K562 (cell line): ENCODE measurements at regions not wholly inside any gene's neighbourhood (a gene's known extent, or its start where the extent isn't known, plus 50 kb on each side); places are given as distances from the start of the nearest gene placed in this dataset.

ENCODE experiments used
- HDAC1 ChIP-seq, 2 experiments: fragments of 450-650 bp; IDR thresholded peaks; 2 replicates each; pipeline ENCODE4 v1.6.1; 2016 to 2017; ENCODE audit warnings: inconsistent platforms in 1 of 2, mild to moderate bottlenecking in 1 of 2, moderate library complexity in 1 of 2
- YY1 ChIP-seq, 3 experiments: IDR thresholded peaks; 2 replicates each; pipeline ENCODE4 v1.6.1; 2011; ENCODE audit warnings: low read length in 2 of 3, mild to moderate bottlenecking in 2 of 3, moderate library complexity in 2 of 3, borderline replicate concordance in 1 of 3, control low read depth in 1 of 3, low read depth in 1 of 3; ENCODE audit not compliant: insufficient read depth in 3 of 3, insufficient replicate concordance in 2 of 3, control insufficient read depth in 1 of 3, insufficient read length in 1 of 3; ENCODE audit errors: extremely low read depth in 1 of 3
- TF ChIP-seq, protein P1 (sequence below), 3 experiments: fragments of 200-800 bp in 1 of 3; sonication (Bioruptor generic) in 1 of 3; sonication (generic) in 1 of 3; formaldehyde crosslinking in 1 of 3; IDR thresholded peaks; 2 replicates each; pipeline versions ENCODE4 v1.6.1 to v1.8.0; 2016 to 2022; ENCODE audit warnings: mild to moderate bottlenecking in 2 of 3, missing compliant biosample characterization in 2 of 3, missing genetic modification characterization in 2 of 3, missing genetic modification reagents in 1 of 3

DNA sequence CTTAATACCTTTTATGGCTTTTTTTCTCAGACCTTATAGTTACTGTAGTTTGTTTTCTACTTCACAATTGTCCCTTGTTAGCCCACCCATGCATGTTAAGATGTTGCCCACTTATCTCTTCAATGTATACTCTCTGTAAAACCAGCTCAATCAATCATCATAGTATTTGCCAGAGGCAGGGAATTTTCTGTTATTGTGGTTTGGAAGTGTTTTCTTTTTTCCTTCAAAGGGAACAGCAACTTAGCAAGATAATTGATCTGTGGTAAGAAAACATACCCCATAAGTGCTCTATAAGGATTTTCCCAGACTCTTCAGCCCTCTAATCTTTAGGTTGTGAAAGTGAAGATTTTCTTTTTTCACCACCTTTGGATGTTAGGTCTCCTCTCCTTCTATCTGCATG lies 76.7 kb upstream of the SYT9 start:
- TF ChIP-seq HDAC1 (IDR thresholded peaks at IDR 0.05) (no peak), YY1 (IDR thresholded peaks at IDR 0.05; ENCODE audit: borderline replicate concordance in 1 of 3, control insufficient read depth in 1 of 3, extremely low read depth in 1 of 3, insufficient read depth in 3 of 3, insufficient read length in 1 of 3, insufficient replicate concordance in 2 of 3, low read depth in 1 of 3, low read length in 2 of 3) (no peak)
- TF ChIP-seq, protein P1, sequence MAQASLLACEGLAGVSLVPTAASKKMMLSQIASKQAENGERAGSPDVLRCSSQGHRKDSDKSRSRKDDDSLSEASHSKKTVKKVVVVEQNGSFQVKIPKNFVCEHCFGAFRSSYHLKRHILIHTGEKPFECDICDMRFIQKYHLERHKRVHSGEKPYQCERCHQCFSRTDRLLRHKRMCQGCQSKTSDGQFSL (CRISPR knock-in tag; IDR thresholded peaks at IDR 0.05): no peak
- TF ChIP-seq, protein P1 (tag; IDR thresholded peaks at IDR 0.05): no peak
